NCI-H345 (cell line): ENCODE measurements at regions not wholly inside any gene's neighbourhood (a gene's known extent, or its start where the extent isn't known, plus 50 kb on each side); places are given as distances from the start of the nearest gene placed in this dataset.
"Not testable (repeated sequence)": the region's sequence is repeated elsewhere in the genome, so short reads cannot be mapped to it uniquely, and the experiment has no call there.

Source experiments
- DNase-seq: peaks from one replicate; lab custom pipeline; 2025; lab: John Stamatoyannopoulos, UW

DNA sequence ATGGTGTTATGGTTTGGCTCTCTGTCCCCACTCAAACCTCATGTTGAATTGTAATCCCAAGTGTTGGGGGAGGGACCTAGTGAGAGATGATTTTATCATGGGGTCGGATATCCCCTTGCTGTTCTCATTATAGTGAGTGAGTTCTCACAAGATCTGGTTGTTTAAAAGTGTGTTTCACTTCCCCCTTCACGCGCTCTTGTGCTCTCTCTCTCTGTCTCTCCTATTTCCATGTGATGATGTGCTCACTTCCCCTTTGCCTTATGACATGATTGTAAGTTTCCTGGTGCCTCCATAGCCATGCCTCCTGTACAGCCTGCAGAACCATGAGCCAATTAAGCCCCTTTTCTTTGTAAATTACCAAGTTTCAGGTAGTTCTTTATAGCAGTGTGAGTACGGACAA, 765.1 kb downstream of the KCNA4 start:
- no peak for DNase-seq

DNA sequence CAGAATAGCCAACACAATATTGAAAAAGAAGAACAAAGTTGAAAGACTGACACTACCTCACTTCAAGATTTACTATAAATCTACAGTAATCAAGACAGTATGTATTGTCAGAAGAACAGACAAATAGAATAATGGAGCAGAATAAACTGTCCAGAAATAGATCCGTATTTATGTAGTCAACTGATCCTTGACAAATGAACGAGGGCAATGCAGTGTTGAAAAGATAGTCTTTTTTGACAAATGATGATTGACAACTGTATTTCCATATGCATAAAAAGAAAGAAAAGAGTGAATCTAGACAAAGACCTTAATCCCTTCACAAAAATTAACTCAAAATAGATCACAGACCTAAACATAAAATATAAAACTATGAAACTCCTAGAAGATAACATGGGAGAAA, 767.1 kb downstream of the KCNA4 start:
- no peak for DNase-seq

DNA sequence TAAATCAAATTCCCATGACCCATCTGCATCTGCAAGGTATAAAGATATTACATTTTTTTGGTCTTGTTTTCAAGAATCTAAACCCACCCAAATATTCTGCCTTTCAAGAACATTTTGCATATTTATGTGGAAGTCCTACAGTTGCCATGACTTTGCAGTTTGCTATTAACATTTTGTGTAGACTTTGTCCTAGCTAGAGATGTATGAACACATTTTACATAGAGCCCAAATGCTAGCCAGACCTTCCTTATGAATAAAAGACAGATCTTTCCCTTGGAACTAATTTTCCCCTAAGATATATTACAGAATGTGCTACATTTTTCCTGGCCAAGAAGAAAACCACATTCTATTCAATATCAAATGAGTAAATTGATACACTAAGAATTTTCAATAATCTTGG, 772.5 kb downstream of the KCNA4 start:
- no peak for DNase-seq

DNA sequence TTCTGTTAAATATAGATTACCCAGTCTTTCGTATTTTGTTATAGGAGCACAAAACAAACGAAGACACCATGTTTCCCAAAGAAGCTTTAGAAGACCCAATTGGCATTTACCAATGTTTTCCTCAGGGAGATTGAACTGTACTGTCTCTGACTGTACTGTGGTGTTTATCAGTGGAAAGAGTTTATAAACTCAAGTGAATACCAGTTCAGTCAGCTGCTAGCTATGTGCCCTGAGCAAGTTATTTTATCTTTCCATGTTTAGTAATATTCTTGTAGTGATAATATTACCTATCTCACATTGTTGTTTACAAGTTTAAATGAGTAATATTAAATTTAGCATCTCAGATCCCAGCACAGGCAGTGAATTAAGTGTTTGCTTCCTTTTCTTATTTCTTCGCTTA, 773.2 kb downstream of the KCNA4 start:
- DNase-seq, result no peak

DNA sequence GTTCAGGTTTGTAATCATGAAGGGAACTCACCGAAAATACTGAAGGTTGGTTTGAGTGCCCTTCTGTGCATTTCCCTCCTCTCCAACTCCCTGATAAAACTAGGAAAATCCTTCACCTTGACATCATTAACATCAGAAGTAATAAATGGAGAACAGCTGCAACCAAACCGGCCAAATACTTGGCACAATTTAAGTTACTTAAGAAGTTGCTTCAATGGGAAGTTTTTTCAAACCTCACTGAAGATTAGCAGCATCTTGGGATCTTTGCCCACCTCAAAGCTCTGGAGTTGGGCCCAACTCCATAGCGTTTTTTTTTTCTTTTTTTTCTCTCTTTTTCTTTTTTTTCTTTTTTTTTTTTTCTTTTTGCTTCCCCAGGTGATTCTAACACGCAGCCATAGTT, 784.8 kb downstream of the KCNA4 start:
- no peak for DNase-seq

DNA sequence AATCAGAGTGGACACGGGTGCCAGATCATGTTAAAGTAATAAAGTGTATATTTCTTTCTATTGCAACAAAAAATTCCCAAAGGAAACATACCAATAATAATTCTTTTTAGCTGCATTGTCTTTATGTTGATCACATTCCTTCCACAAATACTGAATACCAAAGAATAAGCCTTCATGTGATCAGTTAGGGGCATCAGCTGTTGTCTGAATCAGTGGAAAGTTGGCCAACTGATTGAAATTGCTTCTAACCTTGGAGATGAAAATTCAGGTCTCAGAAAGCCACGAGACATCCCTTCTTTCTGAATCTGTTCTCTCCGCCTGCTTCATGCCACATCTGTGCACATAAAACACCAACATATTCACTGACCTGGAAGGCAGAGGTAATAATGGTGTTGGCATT, 785.2 kb downstream of the KCNA4 start:
- DNase-seq, result no peak

DNA sequence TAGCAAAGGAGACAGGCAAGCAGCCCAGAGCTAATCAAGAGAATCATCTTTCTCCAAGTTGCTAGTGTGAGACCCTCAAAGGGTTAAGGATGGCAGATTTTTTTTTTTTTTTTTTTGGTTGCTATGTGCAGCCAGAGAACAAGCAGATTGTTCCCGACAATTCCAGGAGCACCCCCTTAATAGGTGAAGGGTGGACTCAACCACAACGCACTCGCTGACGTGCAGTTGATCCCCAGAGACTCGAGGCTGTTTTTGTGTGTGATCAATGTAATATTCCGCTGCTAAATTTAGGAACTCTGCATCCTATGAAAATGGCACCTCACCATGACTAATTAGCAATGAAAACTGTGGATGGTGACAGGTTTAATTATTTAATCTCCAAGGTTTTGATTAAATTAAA, 789.0 kb downstream of the KCNA4 start:
- no peak for DNase-seq

DNA sequence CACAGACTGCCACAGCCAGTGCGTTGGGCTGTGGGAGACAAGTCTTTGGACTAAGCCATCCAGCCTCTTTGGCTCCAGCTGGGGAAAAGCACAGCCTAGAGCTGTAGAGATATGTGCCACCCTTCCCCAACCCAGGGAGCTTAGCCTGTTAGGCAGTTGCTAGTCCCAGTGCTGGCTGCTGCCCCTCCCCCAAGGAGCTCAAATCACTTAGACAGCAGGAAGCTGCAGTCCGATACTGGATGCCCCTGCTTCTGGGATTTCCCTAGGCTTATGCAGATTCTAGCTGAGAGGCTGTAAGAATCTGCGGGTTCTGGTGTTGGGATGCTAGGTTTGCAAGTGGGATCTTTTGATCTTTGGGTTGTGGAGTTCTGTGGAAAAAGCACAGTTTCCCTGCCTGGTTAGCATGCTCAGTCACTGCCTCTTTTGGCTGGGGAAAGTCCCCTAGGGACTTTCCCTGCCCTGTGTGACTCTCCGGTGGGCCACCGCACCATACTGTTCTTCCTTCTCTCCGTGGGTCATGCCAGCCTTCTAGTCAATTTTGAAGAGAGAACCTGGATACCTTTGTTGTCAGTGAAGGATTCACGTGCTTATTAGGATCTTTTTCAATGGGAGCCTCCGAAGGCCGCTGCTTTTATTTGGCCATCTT, 792.0 kb downstream of the KCNA4 start:
- DNase-seq, result no peak

DNA sequence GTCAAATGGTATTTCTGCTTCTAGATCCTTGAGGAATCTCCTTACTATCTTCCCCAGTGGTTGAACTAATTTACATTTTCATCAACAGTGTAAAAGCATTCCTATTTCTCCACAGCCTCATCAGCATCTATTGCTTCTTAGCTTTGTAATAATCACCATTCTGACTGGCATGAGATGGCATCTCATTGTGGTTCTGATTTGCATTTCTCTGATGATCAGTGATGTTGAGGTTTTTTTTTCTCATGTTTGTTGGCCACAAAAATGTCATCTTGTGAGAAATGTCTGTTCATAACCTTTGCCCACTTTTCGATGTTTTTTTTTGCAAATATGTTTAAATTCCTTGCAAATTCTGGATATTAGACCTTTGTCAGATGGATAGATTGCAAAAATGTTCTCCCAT, 797.3 kb downstream of the KCNA4 start:
- DNase-seq, result not testable (repeated sequence)

DNA sequence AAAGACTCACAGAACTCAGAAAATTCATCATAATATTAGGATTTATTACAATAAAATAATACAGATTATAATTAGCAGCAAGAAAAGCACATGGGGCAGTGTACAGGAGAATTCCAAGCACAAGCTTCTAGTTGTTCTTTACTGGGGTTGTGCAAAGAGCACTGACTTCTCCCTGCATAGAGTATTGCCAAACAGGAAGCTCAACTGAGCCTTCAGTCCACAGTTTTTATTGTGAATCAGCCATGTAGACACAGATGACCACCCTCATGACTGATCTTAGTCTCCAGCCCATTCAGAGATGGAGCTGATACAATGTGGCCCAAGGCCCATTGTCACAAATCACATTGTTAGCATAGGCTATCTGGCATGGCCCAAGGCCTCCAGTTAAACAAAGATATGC, 798.9 kb downstream of the KCNA4 start:
- DNase-seq, result no peak

DNA sequence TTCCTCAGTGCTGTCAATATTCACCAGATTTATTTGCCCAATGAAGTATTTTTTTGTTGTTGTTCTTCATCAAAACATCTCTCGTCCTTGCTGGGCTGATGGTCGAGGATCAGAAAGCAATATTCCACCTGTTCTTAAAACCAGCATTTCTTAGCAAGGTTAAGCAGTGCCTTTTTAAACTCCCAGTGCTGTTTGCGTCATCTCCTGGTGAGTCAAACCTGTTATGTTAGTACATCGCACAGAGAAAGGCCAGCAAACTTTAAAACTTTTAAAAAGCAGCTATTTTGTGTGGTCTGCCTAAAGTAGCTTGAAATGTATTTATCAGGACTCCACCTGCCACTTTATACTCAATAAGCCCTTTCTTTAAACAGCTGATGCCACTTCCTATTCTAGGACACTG, 802.0 kb downstream of the KCNA4 start:
- DNase-seq, result no peak

DNA sequence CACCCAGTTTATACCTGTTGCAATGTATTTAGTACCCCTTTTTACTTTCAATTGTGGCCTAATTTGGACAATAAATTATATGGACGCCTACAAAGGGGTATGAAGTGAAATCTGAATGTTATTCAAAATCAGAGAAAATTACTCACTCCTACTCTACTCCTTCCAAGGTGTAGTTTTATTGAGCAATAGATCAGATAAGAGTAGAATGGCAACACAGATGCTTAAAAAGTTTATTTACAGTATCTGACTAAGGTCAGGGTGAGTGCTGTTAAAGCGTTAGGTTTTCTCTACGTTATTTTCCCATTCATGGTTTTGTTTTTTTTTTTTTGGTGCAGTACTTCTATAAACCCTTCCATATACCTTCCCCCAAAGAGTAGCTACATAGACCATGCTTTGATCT, 805.6 kb downstream of the KCNA4 start:
- DNase-seq, result no peak

DNA sequence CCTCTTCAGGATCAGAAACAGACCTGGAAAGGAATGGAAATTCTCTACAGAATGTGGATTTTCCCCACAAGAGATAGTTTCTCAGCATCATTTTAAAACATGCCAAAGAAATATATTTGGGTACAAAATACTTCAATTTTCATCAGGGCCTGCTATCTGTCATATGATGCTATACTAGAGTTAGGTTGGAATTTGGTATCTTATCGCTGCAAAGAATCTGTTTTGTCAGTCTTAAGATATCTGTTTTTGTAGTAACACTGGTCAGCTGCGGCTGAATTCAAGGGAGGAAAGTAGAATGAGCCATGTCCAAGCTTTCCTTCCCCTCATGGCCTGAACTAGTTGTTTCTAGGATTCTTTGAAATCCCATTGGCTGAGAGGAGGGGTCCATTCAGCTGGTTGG, 806.4 kb downstream of the KCNA4 start:
- no peak for DNase-seq

DNA sequence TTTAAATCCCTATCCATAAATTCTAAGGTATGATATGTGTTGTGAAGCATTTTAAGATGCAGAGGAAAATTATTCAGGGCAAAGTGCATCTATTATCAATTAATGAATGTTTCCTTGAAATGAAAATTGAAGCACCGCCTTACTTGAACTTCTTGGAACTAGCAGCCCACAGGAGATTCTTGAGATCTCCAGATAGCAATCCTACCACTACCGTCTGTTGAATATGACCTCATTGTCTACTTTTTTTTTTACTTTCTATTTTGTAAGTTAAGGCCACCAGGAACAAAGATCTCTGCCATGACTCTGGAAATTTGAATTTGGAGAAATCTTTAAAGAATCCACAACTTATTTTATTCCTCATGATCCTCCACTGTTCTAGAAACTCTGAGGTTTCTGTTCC, 808.7 kb downstream of the KCNA4 start:
- DNase-seq, result no peak

DNA sequence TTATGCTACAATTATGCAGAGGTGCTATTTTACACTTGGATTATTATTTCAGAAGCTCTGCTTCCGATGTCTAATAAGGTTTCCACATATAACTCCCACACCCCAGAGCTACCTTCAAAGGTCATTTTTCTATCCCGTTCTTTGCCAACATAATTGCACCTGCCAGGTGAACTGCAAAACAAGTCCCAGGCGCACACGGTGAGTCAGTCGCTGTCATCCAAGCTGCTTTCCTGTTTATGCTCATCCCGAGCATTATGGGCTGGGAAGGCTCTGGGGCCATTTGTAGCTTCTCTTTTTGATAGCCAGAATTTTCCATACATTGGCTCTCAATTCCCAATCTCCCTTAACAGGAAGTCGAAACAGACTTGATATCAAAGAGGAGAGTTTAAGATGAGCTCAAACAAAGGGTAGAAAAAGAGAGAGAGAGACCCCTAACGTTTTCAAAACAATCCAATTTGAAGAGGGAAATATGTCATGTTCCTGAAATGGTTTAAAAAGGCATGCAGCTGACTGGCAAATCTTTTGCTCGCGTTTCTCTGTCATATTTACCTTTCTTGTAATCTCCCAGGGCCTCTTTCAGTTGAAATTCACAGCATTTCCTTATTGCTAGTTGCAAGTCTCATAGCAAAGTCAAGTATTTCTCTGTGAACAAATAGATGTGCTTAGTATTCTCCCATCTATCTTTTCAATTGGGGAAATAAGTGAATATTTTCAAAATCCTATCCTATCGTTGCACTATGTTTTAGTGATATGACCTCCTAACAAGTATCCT, 815.9 kb downstream of the KCNA4 start:
- no peak for DNase-seq

DNA sequence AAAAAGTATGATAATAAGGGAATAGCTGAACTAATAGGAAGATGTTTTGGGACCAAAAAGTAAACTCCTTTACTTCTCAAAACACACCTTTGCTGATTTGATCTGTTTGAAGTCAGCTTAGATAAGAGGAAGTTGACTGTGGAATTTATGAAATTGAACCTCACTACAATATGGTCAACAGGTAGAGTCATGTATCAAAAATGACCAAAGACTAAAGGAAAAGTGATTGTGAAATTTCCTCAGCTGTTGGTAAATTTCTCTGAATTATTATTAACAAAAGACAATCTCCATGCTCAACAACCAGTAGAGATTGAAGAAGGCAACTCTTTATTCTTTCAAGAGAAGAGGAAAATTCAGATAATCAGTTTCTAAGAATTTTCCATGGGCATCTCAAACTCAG, 826.5 kb downstream of the KCNA4 start:
- DNase-seq, result no peak

DNA sequence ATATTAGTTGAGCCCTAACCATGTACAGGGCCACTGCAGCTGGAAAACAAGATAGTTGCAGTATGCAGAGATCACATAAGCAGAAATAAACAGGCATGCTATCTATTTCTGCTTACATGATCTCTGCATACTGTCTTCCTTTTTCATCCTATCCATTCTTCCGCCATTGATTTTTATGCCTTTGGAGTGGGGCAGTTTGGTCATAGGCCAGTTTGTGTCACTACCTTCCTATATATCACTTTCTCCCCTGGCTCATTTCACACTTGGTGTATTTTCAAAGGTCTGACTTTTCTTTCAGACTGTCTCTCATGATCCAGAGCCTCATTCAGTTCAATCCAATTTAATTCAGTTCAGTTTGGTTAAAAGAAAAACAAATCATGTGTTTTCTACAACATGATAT, 829.6 kb downstream of the KCNA4 start:
- DNase-seq, result no peak

DNA sequence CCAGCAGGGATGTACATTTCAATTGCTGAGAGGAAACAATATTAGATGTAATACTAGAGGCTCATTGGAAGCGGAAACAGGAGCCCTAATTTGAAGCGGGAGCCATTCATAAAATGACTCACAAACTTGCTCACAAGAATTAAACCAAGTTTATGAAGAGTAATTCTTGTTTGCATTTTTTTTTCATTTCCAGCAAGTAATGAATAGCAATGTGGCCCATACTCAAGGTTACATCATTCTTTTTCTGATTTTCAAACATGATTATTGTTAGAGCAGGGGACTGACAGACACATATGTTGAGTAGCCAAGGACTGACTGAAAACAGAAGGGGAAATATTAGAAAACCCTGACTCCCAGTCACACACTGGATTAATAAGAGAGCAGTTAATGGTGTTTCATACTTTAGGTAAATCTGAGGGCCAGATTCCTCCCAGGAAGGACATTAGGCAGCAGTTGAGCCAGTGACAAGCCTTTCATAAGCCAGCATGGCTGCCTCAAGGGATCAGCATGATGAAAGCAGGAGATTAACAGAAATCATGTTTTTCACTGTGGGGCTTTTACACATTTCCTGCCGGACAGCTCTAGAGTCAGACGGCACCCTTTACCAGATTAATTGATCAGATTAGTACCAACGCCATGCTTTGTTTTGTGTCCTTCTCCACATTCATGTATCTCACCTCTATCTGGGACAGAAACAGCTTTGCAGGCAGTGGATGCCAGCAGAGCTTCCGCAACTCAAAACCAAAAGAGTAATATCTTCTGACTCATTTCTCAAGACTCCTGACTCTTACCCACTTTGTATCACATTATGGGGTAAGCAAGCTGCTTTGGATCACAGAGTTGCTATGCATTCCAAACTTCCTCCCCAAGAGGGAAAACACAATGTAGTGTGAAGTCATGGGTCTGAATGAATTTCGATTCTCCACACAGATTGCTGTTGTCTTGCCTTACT, 831.6 kb downstream of the KCNA4 start:
- DNase-seq, result no peak

DNA sequence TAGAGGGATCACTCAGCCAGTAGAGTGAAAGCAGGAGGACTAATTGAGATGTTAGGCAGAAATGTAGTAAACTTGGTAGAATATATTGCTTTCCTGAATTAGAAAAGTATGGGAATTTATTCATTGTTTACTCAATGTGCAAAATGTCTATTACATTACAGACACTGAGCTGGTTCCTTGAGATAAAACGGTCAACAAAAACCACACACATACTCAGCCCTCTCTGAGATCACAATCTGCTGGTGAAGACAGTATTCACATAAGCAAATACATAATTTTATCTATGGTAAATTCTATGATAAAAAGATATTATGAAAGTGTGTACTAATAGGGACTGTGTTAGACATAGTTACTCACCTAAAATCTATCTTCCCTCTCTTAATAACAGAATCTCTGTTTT, 833.5 kb downstream of the KCNA4 start:
- DNase-seq, result no peak

DNA sequence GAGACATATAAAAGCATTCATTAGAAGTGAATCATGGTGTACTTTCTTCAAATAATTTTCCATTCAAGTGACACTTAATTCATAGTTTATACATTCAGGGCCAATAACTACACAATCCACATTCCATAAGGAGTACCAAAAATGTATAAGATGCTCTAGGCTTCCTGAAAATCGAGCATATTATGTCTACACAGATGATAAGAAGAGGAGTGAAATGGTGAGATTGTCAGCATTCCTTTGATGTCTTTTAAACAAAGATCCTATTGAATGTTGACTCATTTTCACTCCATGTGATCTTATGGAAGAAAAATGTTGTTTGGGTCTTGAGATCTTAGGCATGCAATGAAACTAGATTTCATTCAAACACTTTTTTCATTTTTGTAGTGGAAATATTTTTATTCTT, 843.2 kb downstream of the KCNA4 start:
- DNase-seq, result no peak

DNA sequence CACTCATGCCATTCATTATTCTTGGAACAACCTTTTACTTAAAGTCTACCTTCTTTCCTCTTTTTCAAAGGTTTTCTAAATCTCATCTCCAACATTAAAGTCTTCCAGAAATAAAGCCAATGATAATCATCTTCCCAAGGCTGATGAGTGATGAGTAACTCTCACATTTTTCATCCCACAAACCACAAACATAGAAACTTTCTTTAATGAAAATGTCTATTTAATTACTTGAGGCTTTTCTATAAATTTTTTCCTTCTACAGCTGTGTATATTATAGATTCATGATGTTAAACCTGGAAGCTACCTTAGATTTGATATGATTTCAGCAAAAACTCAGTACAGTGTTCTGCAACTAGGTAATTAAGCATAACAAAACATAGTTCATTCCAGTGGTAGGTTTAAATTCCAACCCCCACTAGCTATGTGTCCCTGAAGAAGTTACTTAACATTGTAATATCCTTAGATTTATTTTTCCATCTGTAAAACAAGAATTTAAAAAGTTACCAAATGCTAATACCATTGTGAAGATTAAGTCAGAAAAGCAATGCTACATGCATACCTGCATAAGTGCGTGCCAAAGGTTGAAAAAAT, 845.4 kb downstream of the KCNA4 start:
- no peak for DNase-seq

DNA sequence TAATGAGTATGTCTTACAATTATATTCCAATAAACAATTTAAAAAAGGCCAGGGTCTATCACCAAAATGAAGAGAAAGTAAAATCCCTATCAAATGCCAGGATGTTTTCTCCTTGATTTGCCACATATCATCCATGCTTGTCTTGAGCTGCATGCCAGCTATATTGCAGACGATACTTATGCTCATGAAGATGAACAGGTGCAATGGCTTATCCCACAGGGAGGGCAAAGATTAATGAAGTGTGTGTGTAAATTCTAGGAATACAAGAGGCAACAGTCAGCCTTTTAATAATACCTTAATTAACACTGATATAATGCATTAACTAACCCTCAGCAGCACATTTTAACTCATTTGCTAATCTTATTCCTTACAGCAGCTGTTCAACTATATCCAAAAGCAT, 850.5 kb downstream of the KCNA4 start:
- DNase-seq, result no peak

DNA sequence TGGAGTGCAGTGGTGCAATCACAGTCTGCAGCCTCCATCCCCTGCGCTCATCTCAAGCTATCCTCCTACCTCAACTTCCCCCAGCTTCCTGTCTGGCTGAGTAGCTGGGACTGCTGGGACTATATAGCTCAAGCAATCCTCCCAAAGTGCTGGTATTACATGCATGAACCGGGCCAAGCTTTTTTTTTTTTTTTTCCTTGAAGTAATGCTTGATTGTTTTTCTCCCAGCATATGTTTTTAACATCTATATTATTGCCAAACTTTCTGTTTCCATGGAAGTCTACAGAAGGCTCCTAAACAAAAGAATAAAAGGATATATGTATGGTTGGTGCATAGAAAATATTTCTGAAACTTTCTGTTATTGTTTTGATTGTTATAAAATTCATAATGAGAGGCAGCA, 853.6 kb downstream of the KCNA4 start:
- DNase-seq, result no peak
